ENCODE measurements at regions not wholly inside any gene's neighbourhood (a gene's known extent, or its start where the extent isn't known, plus 50 kb on each side); places are given as distances from the start of the nearest gene placed in this dataset.
"Not testable (repeated sequence)": the region's sequence is repeated elsewhere in the genome, so short reads cannot be mapped to it uniquely, and the experiment has no call there.

DNA sequence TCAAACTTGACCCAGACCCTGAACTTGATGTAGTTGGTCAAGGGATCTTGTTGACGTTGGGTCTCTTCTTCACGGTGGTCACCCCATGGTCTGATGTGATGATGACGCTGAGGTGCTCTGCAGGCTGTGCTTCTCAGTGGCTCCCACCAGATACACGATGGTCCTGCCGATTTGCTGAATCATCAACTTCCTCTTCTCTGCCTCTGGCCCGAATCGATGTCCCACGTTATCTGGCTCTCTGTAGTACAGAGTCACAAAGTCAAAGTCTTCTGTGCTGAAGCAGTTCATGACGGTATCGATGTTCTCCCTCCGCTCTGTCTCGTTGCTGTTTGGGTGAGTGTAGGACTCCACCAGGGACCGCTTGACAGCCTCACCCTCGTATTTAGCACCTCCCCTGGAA, 58.5 kb upstream of the ZNF195 start:
- DNase-seq: not testable (repeated sequence)

GRCh38 chr11:3434976-3435375, 56.0 kb upstream of the ZNF195 start:
- DNase-seq: no peak

GRCh38 chr11:3429191-3429590, 50.2 kb upstream of the ZNF195 start:
- DNase-seq: not testable (repeated sequence)
